ENCODE measurements at regions not wholly inside any gene's neighbourhood (a gene's known extent, or its start where the extent isn't known, plus 50 kb on each side); places are given as distances from the start of the nearest gene placed in this dataset.

DNA sequence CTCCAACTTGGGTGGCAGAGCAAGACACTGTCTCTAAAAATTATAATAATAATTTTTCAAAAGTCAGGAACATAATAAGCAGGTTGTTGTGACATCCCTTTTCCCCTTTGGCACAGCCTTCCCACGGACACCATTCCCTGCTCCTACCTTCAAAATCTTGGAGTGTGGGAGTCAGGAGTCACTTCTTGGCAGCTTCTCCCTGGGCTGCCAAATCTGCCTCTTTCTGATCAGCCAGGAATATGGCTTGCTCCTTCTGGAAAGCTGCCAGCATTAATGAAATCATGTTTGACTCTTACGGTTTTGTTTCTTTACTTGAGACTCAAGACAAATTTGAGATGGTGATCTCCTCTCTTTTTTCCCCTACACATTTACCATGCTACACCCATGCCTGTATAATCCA lies 391.4 kb upstream of the SYT1 start:
- TF ChIP-seq, protein P1, sequence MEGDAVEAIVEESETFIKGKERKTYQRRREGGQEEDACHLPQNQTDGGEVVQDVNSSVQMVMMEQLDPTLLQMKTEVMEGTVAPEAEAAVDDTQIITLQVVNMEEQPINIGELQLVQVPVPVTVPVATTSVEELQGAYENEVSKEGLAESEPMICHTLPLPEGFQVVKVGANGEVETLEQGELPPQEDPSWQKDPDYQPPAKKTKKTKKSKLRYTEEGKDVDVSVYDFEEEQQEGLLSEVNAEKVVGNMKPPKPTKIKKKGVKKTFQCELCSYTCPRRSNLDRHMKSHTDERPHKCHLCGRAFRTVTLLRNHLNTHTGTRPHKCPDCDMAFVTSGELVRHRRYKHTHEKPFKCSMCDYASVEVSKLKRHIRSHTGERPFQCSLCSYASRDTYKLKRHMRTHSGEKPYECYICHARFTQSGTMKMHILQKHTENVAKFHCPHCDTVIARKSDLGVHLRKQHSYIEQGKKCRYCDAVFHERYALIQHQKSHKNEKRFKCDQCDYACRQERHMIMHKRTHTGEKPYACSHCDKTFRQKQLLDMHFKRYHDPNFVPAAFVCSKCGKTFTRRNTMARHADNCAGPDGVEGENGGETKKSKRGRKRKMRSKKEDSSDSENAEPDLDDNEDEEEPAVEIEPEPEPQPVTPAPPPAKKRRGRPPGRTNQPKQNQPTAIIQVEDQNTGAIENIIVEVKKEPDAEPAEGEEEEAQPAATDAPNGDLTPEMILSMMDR (IDR thresholded peaks at IDR 0.05 in 8 of 11, conservative IDR thresholded peaks at IDR 0.05 in 3 of 11), result no peak
- TF ChIP-seq POLR2AphosphoS5 (IDR thresholded peaks at IDR 0.05), result no peak

Data from spleen (tissue), 7 donors.